Adrenal gland (tissue), 5 donors: ENCODE measurements at regions not wholly inside any gene's neighbourhood (a gene's known extent, or its start where the extent isn't known, plus 50 kb on each side); places are given as distances from the start of the nearest gene placed in this dataset.

ENCODE experiments used
- CTCF ChIP-seq, 6 experiments: fragments of 450-650 bp in 4 of 6; fragments of 200-600 bp in 2 of 6; sonication (generic) in 1 of 6; IDR thresholded peaks; 1 replicate in 5 of 6; 2 replicates in 1 of 6; pipeline versions ENCODE4 v1.5.1 to v1.8.0; 2016 to 2021; ENCODE audit warnings: antibody characterized with exemption in 6 of 6, mild to moderate bottlenecking in 2 of 6, moderate library complexity in 1 of 6
- POLR2A ChIP-seq, 2 donors: fragments of 450-650 bp; IDR thresholded peaks; one replicate each; pipeline ENCODE4 v1.6.1; 2017; ENCODE audit warnings: antibody characterized with exemption in 2 of 2, mild to moderate bottlenecking in 2 of 2, moderate library complexity in 1 of 2
- donor health status: DM: no; HTN: no; CAD: no.

DNA sequence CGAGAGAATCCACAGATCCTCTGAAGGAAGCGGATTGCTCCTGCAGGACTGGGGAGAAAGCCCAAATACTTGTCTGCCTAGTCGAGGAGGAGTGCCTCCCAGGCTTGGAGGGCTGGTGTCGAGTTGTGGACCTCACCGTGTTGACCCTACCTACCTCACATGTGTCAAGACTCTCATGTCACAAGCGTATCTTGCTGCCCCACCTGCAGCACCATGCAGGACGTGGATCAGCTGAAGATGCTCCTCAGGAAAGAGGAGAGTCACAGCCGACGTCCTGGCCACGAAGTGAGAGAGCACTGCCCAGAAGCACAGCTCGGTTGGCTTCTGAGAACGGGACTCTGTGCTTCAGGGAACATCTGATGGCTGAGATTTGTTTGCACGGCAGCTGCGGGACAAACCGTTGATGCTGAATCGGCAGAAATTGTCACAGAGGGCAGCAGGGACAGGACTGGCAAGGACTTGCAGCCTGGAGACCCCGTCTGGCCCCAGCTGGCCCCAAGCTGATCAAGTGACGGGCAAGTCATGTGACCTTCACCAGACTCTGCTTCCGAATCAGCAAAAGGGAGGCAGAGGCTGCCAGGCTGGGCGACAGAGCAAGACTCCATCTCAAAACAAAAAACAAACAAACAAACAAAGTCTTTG is 119.1 kb upstream of the ITGA1 start:
- TF ChIP-seq POLR2A (IDR thresholded peaks at IDR 0.05) (no peak), CTCF (IDR thresholded peaks at IDR 0.05) (no peak)
